GM21360 (cell line): ENCODE measurements at regions not wholly inside any gene's neighbourhood (a gene's known extent, or its start where the extent isn't known, plus 50 kb on each side); places are given as distances from the start of the nearest gene placed in this dataset.
"Not testable (repeated sequence)": the region's sequence is repeated elsewhere in the genome, so short reads cannot be mapped to it uniquely, and the experiment has no call there.

Experiments used
- ATAC-seq: cut with Tn5 transposase; IDR thresholded peaks from one replicate; pipeline ENCODE4 v1.9.1; 2021; ENCODE audit warnings: mild to moderate bottlenecking, moderate library complexity; ENCODE audit not compliant: unreplicated experiment

DNA sequence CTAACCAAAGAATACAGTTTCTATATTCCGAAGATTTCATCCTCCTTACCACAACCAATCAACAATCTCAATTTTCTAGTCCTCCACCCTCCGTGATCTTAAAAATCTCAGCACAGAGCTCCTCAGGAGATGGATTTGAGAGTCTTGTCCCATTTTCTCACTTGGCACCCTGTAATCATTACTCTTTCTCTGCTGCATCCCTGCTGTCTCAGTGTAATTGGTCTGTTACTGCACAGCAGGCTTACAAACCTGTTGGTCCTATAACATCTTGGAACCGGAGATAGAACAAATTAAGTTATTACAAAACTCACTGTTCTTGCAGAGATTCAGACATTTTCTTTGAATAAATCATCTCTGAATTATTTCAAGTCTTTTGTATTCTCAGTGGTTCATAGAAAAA, 1227.2 kb downstream of the JRKL start:
- no peak for ATAC-seq

- ATAC-seq, result no peak
Measured at GRCh38 chr11:97620007-97620406, 1230.2 kb downstream of the JRKL start.

- ATAC-seq, result no peak
Measured at GRCh38 chr11:97621282-97621681, 1231.5 kb downstream of the JRKL start.

GRCh38 chr11:97622795-97623194, 1233.0 kb downstream of the JRKL start:
- no peak for ATAC-seq

GRCh38 chr11:97636741-97637140, 1246.9 kb downstream of the JRKL start:
- not testable (repeated sequence) for ATAC-seq

DNA sequence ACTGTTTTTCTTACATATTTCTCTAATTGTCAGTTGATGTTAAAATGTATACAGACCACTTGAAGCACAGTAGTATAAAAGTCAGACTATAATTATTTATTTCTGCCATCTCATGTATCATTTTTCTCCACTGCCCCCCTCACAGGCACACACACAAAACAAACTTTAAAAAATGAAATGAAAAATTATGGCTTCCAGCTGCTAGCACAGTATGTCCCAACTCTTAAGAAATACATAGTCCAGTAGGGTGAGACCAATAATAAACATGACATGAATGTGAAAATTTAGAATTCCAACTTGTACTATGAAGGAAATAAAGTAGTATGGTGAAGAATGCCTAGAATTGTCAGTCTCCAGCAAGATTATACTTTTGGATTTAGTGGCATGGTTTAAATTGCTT, 1247.9 kb downstream of the JRKL start:
- no peak for ATAC-seq

GRCh38 chr11:97638641-97639224, 1248.9 kb downstream of the JRKL start:
- no peak for ATAC-seq

GRCh38 chr11:97641988-97642387, 1252.2 kb downstream of the JRKL start:
- ATAC-seq, result no peak

GRCh38 chr11:97645736-97646135, 1255.9 kb downstream of the JRKL start:
- no peak for ATAC-seq

- ATAC-seq, result no peak
Measured at GRCh38 chr11:97656356-97656755, 1266.5 kb downstream of the JRKL start.

DNA sequence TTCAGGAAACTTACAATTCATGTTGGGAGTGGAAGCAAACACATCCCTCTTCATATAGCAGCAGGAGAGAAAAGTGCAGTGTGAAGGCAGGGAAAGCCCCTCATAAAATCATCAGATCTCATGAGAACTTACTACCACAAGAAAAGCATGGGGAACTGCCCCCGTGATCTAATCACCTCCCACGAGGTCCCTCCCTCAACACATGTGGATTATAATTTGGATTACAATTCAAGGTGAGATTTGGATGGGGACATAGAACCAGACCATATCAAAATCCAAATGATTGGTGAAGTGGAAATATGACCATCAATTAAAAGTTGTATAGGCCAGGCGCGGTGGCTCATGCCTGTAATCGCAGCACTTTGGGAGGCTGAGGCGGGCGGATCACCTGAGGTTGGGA, 1268.0 kb downstream of the JRKL start:
- ATAC-seq, result no peak

- no peak for ATAC-seq
Measured at GRCh38 chr11:97667057-97667456, 1277.2 kb downstream of the JRKL start.

DNA sequence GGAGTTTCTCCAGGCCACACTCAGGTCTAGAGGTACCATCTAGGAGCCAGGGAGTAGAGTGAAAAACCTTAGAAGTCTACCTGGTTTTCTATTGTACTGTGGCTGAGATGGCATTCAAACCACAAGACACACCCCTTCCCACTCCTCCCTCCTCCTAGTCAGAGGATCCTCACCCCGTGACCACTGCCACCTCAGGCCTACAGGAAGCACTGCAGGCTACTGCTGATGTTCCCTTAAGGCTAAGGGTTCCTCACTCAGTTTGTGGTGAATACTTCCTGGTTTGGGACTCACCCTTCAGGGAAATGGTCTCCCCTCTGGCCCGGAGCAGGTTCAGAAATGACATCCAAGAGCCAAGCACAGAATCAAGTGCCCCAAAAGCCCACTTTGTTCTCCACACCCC, 1293.9 kb downstream of the JRKL start:
- no peak for ATAC-seq

DNA sequence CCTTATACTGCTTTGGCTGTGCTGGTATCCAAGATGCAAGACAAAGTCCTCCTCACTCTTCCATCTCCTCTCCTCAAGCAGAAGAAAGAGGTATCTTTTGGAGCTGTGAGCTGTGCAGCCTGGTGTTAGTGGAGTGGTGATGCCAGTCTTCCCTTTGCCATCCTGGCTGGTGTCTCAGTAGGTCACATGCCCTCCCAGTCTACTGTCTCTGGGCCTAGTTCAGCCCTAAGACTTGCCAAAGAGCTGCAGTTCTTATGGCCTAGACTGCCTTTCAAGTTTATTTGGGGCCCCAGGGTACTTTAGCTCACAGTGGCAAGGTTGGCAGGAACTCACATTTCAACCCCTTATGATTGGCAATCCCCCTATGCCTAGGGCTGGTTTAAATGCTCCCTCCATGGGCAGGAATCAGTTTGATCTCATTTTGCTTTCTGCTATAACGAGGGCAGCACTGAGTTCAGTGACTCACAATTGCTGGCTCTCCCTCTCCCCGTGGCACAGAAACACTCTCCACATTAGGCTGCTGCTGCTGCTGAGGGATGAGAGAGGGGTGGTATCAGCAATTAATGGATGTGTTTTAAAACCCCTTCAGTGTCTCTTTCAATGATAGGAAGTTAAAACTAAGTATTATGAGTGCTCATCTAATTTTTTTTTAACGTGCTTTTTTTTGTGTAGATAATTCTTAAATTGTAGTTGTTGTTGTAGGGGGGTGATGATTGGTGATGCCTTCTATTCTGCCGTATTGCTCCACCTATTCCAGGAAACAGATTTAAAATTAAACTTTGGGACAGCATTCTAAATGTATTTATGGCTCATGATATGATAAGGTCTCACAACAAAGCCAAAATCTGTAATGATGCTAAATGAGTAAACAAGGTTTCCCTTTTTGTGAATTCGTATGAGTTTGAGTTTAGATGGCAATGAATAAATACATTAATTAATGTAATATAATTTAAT, 1295.0 kb downstream of the JRKL start:
- ATAC-seq, result no peak

- no peak for ATAC-seq
Measured at GRCh38 chr11:97685695-97686094, 1295.9 kb downstream of the JRKL start.

DNA sequence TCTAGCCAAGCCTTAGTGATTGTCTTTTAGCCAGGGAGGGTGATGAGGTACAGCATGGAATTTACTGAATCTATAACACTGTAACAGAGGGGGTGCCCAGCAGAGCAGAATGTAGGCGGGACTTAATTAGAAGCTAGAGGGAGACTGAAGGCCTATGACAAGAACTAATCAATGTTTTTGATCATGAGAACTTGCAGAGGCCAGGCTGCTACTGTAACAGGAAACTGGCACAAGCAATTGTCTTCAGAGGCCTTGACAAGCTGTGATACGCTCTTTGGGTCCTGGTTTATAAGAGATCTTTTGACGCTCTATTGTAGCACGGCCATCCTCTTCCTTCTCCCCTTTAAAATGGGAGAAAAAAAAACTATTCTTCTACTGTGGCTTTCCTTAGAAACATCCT, 1297.3 kb downstream of the JRKL start:
- ATAC-seq, result no peak

- ATAC-seq, result no peak
Measured at GRCh38 chr11:97691061-97691460, 1301.2 kb downstream of the JRKL start.

DNA sequence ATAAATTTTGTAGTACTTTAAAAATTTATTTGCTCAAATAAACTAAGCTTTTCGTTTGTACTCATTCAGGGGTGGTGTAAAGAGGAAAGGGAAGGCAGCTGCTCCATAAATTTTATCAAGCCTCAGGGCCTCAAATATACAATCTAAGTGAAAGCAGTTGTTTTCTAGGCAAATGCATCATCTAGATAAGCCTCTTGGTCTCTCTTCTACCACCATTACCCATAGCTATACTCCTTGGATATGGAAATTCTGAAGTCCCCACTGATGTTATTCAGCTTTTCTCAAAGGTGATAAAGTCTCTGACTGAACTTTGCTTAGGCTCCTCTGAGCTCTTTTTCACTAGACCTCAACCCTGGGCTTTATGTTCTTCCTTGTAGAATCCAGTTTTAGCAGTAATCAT, 1313.1 kb downstream of the JRKL start:
- ATAC-seq, result no peak

DNA sequence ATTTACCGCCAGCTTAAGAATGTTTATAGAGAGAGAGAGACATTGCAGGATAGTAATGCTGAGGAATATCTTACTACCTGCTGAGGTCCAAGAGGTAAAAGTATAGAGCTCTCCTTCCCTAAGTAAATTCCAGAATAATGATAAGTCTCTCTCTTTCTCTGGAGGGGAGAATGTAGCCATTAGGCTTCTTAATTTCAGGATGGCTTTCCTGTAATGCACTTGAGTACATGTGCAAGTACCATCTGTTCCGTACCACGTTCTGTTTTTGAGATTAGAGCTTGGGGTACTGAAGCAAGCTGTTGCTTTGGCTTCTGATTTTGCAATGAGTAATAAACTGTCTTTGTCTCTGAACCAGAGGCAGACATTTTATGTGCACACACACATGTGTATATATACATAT, 1314.0 kb downstream of the JRKL start:
- no peak for ATAC-seq

DNA sequence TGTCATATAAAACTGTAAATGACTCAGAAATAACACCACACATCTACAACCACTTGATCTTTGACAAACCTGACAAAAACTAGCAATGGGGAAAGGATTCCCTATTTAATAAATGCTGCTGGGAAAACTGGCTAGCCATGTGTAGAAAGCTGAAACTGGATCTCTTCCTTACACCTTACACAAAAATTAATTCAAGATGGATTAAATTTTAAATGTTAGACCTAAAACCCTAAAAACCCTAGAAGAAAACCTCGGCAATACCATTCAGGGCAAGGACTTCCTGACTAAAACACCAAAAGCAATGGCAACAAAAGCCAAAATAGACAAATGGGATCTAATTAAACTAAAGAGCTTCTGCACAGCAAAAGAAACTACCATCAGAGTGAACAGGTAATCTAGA, 1315.3 kb upstream of the CNTN5 start:
- ATAC-seq, result not testable (repeated sequence)

DNA sequence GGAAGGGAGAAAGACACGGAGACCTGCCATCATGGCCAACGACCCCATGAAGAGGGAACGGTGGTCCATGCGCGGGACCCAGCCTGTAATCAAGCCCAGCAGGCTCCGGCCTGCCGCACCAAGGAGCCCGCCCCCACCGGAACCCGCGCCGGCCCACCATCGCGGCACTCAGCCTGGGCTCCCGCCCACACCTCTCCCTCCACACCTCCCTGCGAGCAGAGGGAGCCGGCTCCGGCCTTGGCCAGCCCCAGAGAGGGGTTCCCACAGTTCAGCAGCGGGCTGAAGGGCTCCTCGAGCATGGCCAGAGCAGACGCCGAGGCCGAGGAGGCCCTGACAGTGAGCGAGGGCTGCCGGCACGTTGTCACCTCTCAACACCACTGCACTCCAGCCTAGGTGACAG, 1302.8 kb upstream of the CNTN5 start:
- no peak for ATAC-seq

GRCh38 chr11:97722065-97722464, 1298.7 kb upstream of the CNTN5 start:
- ATAC-seq, result no peak
